SW480 (cell line): ENCODE measurements at regions not wholly inside any gene's neighbourhood (a gene's known extent, or its start where the extent isn't known, plus 50 kb on each side); places are given as distances from the start of the nearest gene placed in this dataset.
"Not testable (repeated sequence)": the region's sequence is repeated elsewhere in the genome, so short reads cannot be mapped to it uniquely, and the experiment has no call there.

Experiments used
- DNase-seq: peaks from one replicate; pipeline ENCODE4 v3.0.0-alpha.2; 2016; ENCODE audit warnings: low spot score

DNA sequence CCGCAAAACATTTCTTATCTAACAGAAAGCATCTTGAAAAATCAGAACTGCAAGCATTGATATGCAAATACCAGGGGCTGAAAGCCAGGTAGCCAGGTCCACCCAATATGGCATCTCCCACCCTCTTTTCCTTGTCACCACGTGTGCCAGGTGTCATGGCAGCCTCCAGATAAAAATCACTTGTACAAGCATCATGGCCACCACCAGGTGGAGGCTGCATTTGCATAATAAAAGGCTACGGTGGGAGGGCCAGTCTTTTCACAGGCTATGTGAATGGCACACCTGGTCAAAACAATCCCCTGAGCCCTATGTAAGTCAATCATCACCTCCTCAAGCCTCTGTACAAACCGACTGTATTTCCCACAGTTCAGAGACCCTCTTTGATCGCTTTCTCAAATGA is 1233.1 kb upstream of the ALCAM start:
- no peak for DNase-seq

DNA sequence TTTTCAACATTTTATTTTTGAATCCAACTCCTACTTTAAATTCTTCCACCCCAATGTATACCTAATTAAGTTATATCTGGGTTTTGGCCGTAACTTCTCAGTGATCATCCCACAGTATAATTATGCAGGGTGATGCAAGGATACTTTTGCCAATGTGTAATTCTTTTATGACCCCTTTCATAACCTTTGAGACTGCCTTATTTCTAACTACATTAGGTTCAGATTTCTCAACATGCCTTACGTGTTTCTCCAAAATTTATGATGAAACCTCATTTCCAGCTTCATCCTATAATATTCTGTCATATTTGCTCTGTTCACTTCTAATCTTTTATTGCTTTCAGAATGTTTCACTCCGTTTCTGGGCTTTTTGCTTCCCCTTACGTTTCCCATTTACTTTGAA is 1229.6 kb upstream of the ALCAM start:
- no peak for DNase-seq

DNA sequence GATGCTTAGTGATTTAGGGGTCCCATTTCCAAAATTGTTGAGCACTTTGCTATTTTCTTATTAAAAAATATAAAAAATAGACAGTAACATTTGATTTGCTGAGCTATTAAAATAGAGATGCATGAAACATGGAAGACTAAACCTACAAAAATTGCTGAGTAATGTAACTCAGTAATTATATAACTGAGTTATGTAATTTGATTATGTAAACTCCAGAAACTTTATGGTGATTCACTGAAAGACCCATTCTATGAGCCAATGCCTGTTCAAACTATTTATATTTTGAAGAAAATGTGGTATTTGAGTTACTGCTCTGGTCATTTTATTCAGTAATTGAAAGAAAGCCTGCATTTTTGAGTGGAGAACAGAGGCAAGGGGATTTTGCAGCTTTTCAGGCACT is 1221.5 kb upstream of the ALCAM start:
- no peak for DNase-seq

DNA sequence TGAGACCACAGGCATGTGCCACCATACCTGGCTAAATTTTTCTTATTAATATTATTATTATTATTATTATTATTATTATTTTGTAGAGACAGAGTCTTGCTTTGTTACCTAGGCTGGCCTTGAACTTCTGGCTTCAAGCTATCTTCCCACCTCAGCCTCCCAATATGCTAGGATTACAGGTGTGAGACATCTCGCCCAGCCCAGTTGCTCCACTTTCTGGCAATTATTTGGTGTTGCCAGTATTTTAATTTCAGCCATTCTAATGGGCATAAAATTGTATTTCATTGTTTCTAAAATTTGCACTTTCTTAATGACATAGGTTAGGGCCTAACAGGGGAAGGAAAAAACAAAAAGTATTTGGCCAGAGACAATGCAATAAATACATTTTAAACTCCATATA is 1217.6 kb upstream of the ALCAM start:
- no peak for DNase-seq

DNA sequence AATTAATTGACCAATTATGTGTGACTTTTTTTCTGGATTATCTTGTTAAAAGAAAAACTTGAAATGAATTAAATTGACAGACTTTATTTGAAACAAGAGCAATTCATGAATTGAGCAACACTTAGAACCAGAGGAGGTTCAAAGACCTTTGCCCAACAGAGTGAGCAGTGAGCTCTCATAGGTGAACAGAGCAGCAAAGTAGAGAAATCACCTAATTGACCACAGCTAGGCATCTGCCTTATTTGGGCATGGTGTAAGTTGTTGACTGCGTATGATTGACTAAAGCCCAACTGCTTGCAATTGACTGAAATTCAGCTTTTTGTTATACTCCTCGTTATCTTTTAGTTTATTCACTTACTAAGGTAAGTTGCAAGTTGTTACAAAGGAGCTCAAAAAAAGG is 1216.0 kb upstream of the ALCAM start:
- DNase-seq: no peak

DNA sequence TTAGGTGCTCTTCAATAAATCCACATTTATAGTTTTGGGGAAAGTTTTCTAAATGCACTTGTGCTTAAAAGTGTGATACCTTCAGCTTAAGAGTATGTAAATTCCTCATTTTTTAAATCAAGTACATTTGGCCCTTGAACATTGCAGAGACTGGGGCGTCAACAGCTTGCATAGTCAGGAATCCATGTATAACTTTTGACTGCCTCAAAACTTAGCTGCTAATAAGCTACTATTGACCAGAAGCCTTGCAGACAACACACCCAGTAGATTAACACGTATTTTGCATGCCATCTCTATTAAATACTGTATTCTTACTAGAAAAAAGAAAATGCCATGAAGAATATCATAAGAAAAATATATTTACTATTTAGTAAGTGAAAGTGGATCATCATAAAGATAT is 1211.8 kb upstream of the ALCAM start:
- no peak for DNase-seq

DNA sequence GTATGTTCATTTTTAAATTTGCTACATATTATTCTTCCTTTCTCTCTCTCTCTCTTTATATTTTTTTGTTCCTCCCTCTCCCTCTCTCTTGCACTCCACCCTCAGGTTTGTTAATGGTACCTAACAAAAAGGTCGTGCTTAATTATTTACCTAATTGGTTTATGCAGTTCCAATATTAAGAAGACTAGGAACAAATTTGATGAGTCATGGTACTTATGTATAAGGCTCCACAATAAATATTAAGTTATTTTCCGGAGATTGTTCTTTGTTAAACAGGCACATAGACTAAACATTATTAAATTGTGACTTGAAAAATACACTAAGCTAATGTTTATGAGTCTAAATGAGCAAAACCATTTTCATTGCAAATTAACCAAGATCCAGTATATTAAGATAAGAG is 1200.8 kb upstream of the ALCAM start:
- DNase-seq: no peak

- DNase-seq: no peak
These were observed 1198.3 kb upstream of the ALCAM start for GRCh38 chr3:104168386-104168785.

- no peak for DNase-seq
These were observed 1191.0 kb upstream of the ALCAM start for GRCh38 chr3:104175696-104176095.

DNA sequence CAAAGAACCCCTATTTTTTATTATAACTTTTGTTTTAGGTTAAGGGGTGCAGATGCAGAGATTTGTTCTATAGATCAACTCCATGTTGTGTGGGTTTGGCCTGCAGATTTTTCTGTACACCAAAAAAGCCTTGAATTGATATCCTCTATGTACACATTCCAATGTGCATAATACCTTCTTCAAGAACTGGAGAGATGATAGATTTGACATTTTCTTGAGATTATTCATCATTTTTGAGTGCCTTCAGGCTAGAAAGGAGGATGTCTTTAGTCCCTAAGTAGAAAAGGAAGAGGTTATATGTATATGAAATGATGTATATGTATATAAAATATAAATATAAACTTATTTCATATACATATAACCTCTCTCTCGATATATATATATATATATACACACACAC is 1190.0 kb upstream of the ALCAM start:
- no peak for DNase-seq

GRCh38 chr3:104178680-104179079 is 1188.0 kb upstream of the ALCAM start:
- no peak for DNase-seq

DNA sequence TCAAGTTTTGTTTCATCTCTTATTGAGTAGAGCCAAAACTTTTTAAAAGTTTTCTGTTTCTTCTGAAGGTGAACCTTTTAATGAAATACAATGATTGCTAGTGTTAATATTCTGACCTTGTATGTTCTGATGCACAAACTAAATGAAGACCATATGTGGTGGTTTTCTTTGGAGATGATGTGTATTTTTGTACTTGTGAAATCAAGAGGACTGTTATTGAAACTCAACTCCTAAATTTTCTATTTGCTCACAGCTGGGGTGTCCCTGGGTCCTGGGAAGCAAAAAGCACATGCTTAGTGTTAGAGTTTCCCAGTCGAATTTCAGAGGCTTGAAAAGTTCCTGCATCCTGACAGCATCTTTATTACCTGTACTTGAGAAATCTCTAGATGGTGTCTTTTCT is 1185.8 kb upstream of the ALCAM start:
- no peak for DNase-seq

DNA sequence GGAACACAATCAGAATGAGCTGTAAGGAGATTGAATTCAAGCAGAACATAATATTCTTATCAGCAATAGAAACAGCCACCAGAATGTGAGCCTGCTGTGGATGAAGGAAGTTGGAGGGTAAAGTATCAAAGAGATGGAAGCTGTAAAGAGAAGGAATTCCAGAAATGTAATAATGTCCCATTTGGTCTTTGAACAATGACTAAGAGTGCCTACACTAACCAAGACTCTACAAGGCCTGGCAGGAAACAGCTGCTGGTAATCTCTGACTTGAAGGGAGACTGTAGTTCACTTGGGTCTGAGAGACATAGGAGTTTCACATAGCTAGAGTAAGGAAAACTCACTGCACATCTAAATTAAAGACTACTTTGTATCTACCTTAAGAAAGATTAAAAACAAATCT is 1176.0 kb upstream of the ALCAM start:
- no peak for DNase-seq

DNA sequence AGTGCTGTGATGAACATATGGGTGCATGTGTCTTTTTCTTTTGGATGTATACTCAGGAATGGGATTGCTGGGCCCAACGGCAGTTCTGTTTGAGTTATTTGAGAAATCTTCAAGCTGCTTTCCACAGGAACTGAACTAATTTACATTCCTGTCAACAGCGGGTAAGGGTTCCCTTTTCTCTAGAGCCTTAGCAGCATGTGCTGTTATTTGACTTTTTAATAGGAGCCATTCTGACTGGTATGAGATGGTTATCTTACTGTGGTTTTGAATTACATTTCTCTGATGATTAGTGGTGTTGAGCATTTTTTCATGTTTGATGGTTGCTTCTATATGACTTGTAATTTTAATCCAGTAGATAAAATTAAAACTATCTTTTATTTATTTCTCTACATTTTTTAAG is 1168.6 kb upstream of the ALCAM start:
- no peak for DNase-seq

DNA sequence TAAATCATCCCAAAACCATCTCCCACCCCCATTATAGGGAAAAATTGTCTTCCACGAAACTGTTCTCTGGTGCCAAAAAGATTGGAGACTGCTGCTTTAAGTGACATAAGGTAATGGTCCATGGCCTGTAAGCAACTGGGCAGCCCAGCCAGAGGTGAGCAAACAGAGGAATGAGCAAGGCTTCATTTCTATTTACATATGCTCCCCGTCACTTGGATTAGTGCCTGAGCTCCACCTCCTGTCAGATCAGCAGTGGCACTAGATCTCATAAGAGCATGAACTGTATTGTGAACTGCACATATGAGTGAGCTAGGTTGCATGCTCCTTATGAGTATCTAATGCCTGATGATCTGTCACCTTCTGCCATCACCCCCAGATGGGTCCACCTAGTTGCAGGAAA is 1159.8 kb upstream of the ALCAM start:
- no peak for DNase-seq

GRCh38 chr3:104214277-104214676 is 1152.4 kb upstream of the ALCAM start:
- DNase-seq: no peak

DNA sequence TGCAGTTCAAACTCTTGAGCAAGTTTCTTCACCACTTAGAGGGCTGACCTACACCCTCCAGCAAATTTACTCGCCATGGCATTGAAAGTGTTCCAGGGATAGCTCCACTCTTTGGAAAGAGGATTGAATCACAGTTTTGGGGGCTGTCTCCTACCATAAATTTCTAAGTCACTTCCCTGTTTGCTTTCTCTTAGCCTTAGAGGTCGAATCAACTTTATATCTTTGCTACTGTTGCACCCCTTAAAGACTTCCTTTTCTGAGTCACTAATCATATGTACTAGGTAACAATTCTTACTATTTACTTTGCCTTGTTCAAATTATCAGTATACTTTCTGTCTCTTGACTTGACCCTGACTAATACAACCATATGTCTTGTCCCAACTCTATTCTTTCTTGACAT is 1151.8 kb upstream of the ALCAM start:
- DNase-seq: no peak

DNA sequence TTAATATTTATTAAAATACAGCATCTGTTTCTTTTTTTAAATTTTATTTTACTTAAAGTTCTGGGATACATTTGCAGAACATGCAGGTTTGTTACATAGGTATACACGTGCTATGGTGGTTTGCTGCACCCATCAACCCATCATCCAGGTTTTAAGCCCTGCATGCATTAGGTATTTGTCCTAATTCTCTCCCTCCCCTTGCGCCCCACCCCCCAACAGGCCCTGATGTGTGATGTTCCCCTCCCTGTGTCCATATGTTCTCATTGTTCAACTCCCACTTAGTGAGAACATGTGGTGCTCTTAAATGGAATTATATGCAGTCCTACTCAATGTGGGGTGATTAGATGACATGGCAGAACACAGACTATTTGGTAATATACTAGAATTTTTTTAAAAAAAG is 1147.7 kb upstream of the ALCAM start:
- DNase-seq: not testable (repeated sequence)

DNA sequence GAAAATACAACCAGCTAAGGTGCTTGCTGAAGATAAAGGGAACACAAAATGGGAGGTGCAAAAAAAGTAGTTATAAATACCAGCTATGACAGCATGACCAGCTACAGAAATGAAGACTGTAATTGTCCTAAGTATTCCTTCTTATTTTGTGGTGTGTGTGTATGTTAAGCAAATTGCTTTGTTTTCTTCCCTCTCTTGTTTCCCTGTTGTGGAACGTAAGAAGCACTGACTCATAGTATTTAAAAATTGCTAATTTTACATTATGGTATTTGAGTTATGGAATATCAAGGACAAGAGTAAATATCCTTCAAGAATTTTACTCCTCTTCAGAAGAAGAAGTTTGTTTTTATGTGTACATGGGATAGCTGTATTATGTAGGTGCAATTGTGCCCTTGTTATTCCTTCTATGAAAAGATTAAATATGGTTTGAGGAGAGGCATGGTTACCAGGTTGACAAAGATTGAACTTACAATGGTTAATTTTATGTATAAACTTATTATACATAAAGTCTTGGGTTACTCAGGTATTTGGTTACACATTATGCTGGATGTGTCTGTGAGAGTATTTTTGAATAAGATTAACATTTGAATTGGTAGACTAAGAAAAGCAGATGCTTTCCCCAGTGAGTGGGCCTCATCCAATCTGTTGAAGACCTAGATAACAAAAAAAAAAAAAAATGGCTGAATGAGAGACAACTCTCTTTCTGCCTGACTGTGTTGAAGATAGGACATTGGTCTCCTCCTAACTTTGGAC is 1132.1 kb upstream of the ALCAM start:
- no peak for DNase-seq

- DNase-seq: no peak
These were observed 1122.0 kb upstream of the ALCAM start for GRCh38 chr3:104244680-104245220.

- DNase-seq: no peak
These were observed 1121.4 kb upstream of the ALCAM start for GRCh38 chr3:104245261-104245660.

GRCh38 chr3:104245981-104246380 is 1120.7 kb upstream of the ALCAM start:
- DNase-seq: no peak

DNA sequence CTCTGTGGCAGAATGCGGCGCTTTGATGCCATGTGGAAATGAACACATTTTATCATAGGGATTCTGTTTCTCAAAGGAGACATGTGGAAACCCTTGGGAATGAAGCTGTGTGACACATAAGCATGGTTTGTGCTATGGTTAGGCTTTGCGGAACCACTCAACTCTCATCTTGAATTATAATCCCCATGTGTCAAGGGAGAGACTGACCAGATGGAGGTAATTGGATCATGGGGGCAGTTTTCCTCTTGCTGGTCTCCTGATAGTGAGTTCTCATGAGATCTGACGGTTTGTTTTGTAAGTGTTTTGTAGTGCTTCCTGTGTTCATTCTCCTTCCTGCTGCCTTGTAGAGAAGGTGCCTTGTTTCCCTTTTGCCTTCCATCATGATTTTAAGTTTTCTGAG is 1109.2 kb upstream of the ALCAM start:
- no peak for DNase-seq

DNA sequence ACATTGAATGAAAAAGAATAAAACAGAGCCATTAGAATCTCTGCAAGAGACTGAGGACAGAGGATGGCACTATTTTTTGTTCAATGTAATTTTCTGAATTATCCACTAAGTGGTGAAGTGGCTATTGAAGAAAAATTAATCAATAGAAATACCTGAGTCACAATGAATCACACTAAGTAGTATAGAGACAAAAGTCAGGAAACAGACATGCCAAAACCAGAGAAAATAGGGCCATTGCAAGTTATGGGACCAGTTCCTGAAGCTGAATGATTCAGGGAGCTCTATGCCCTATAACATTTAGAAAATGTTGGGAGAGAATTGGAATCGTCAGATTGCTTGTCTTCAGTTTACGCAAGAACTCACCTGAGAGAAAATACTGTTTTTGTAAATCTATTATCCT is 1103.2 kb upstream of the ALCAM start:
- DNase-seq: no peak
